SU-DHL-6 (cell line): ENCODE measurements at regions not wholly inside any gene's neighbourhood (a gene's known extent, or its start where the extent isn't known, plus 50 kb on each side); places are given as distances from the start of the nearest gene placed in this dataset.

ENCODE experiments used
- CTCF ChIP-seq: fragments of 200-600 bp; sonication (generic); IDR thresholded peaks from one replicate; pipeline ENCODE4 v1.5.1; 2017; ENCODE audit warnings: antibody characterized with exemption, mild to moderate bottlenecking, low read length, moderate library complexity; ENCODE audit not compliant: insufficient read depth, poor library complexity, severe bottlenecking
- EZH2phosphoT487 ChIP-seq: fragments of 200-600 bp; sonication (generic), shearing (Covaris generic); conservative IDR thresholded peaks from 2 replicates; pipeline ENCODE4 v1.6.1; 2018; ENCODE audit warnings: mild to moderate bottlenecking, antibody characterized with exemption, low read length, moderate library complexity, mixed read lengths

- TF ChIP-seq CTCF: no peak
- no peak for TF ChIP-seq EZH2phosphoT487
Measured at GRCh38 chr5:133751421-133751820, 139.1 kb upstream of the FSTL4 start.
